ENCODE measurements at regions not wholly inside any gene's neighbourhood (a gene's known extent, or its start where the extent isn't known, plus 50 kb on each side); places are given as distances from the start of the nearest gene placed in this dataset.

DNA sequence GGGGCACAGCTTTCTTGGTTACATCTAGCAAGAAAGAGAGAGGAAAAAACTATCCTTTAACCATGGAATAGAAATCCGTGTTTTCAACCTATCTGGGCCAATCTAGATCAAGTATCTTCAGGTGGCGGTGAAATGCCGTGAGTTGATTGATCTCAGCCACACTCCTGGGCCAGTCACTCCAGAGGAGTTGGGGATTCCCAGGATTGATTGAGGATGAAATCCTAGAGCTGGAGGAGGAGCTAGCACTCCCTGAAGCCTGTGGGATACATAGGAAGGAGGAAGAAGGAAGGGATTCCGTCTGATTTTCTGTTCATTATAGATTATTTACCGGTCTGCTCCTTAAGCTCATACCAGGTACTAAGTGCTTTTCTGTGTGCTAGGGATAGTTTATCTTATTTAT lies 106.3 kb upstream of the ARID2 start (continued):
- TF ChIP-seq, protein P1, sequence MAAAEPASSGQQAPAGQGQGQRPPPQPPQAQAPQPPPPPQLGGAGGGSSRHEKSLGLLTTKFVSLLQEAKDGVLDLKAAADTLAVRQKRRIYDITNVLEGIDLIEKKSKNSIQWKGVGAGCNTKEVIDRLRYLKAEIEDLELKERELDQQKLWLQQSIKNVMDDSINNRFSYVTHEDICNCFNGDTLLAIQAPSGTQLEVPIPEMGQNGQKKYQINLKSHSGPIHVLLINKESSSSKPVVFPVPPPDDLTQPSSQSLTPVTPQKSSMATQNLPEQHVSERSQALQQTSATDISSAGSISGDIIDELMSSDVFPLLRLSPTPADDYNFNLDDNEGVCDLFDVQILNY (CRISPR knock-in tag; IDR thresholded peaks at IDR 0.05) = no peak
- TF ChIP-seq ZBTB11 (CRISPR knock-in tag; IDR thresholded peaks at IDR 0.05) = no peak
- no peak for TF ChIP-seq ATF3 (IDR thresholded peaks at IDR 0.05)
- TF ChIP-seq ATF3 (CRISPR knock-in tag; conservative IDR thresholded peaks at IDR 0.05) = no peak
- TF ChIP-seq NR2C2 (CRISPR knock-in tag; IDR thresholded peaks at IDR 0.05) = no peak
- no peak for TF ChIP-seq NR2C2 (tag; IDR thresholded peaks at IDR 0.05)
- TF ChIP-seq PHF21A (IDR thresholded peaks at IDR 0.05; ENCODE audit: borderline replicate concordance, low read depth) = no peak

Measured in K562 (cell line).